ENCODE measurements at regions not wholly inside any gene's neighbourhood (a gene's known extent, or its start where the extent isn't known, plus 50 kb on each side); places are given as distances from the start of the nearest gene placed in this dataset.

- Histone ChIP-seq H4K20me1 (ENCODE audit: insufficient read depth, low read length) (no peaks in the 10 kb centered on the region), H3K9ac (ENCODE audit: low read depth, low read length) (no peak overlapping the region), H3K4me3 (ENCODE audit: low read depth in 1 of 2, low read length in 2 of 2) (no peak overlapping the region), H3K27me3 (ENCODE audit: insufficient read depth, low read length, poor library complexity) (peaks cover 2% of the 10 kb centered on the region), H3K36me3 (ENCODE audit: insufficient read depth, low read length) (no peaks in the 10 kb centered on the region), H3K9me3 (ENCODE audit: insufficient read depth, low read length, severe bottlenecking) (no peaks in the 10 kb centered on the region), H2AFZ (ENCODE audit: low read depth, low read length) (no peak overlapping the region), H3K4me2 (ENCODE audit: insufficient read depth, low read length) (peak overlapping the region; percentile 23; the same call in 1 of the 2 replicates), H3K79me2 (ENCODE audit: insufficient read depth, low read length) (no peaks in the 10 kb centered on the region), H3K27ac (ENCODE audit: low read length) (no peak overlapping the region), H3K4me1 (ENCODE audit: insufficient read depth, low read length) (peaks cover 27% of the 10 kb centered on the region)
- TF ChIP-seq EZH2 (IDR thresholded peaks at IDR 0.05; ENCODE audit: borderline replicate concordance, low read depth, low read length, severe bottlenecking) (no peak), CTCF (IDR thresholded peaks at IDR 0.05; ENCODE audit: borderline replicate concordance, extremely low read depth, low read length, poor library complexity, severe bottlenecking) (no peak)
- DNase-seq: peak; percentile 48
- peak; percentile 78 for ATAC-seq (ENCODE audit: insufficient read depth, low read depth)
Measured at GRCh38 chr6:44527181-44527580, 139.7 kb downstream of the CDC5L start.

DNA sequence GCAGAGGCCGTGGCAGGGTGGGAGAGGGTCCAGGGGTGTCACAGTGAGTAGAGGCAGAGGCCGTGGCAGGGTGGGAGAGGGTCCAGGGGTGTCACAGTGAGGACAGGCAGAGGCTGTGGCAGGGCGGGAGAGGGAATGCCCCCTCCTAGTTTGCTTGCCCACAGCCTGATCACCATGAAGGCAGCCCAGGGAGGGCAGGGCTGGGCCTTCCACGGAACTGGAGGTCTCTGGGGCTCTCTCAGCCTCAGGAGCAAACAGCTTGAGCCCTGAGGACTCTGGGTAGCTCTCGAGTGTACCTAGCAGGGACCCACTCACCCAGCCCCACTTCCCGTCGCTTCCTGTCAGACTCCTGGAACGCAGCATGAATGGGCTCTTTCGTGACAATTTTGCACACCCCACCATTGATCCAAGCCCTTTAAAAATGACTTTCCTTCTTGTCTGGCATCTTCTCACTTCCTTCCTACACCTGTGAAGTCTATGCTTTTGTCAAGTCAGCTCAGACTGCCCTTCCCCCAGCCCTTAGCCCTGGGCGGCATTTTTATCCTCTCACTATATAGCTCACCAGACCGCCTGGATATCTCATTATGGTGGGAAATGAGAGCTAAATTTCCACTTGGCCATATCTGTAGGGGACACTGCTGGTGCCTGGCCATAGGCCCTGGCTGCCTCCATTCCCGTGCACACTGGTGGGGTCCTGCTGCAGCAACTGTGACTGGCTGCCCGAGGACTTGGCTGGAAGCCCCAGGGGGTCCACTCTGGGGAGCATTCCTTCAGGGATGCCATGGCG is 140.3 kb downstream of the CDC5L start:
- H2AFZ ChIP-seq (ENCODE audit: low read depth, low read length): no peak overlapping the region
- no peaks in the 10 kb centered on the region for H4K20me1 ChIP-seq (ENCODE audit: insufficient read depth, low read length)
- TF ChIP-seq EZH2 (IDR thresholded peaks at IDR 0.05; ENCODE audit: borderline replicate concordance, low read depth, low read length, severe bottlenecking) (no peak), CTCF (IDR thresholded peaks at IDR 0.05; ENCODE audit: borderline replicate concordance, extremely low read depth, low read length, poor library complexity, severe bottlenecking) (no peak)
- DNase-seq (no peak), ATAC-seq (ENCODE audit: insufficient read depth, low read depth) (peak; percentile 2; the same call in 1 of the 3 replicates)
- H3K9ac ChIP-seq (ENCODE audit: low read depth, low read length): no peak overlapping the region
- H3K27me3 ChIP-seq (ENCODE audit: insufficient read depth, low read length, poor library complexity): peaks cover 5% of the 10 kb centered on the region
- peaks cover 27% of the 10 kb centered on the region for H3K4me1 ChIP-seq (ENCODE audit: insufficient read depth, low read length)
- no peak overlapping the region for H3K27ac ChIP-seq (ENCODE audit: low read length)
- H3K36me3 ChIP-seq (ENCODE audit: insufficient read depth, low read length): no peaks in the 10 kb centered on the region
- no peaks in the 10 kb centered on the region for H3K79me2 ChIP-seq (ENCODE audit: insufficient read depth, low read length)
- no peaks in the 10 kb centered on the region for H3K9me3 ChIP-seq (ENCODE audit: insufficient read depth, low read length, severe bottlenecking)
- no peak overlapping the region for H3K4me3 ChIP-seq (ENCODE audit: low read depth in 1 of 2, low read length in 2 of 2)
- H3K4me2 ChIP-seq (ENCODE audit: insufficient read depth, low read length): peak overlapping the region; percentile 23; the same call in 1 of the 2 replicates

- Histone ChIP-seq H2AFZ (ENCODE audit: low read depth, low read length) (no peak overlapping the region), H3K27ac (ENCODE audit: low read length) (no peak overlapping the region), H3K4me2 (ENCODE audit: insufficient read depth, low read length) (no peak overlapping the region), H3K36me3 (ENCODE audit: insufficient read depth, low read length) (no peaks in the 10 kb centered on the region), H3K9ac (ENCODE audit: low read depth, low read length) (no peak overlapping the region), H3K4me1 (ENCODE audit: insufficient read depth, low read length) (peaks cover 27% of the 10 kb centered on the region), H3K4me3 (ENCODE audit: low read depth in 1 of 2, low read length in 2 of 2) (no peak overlapping the region), H4K20me1 (ENCODE audit: insufficient read depth, low read length) (no peaks in the 10 kb centered on the region), H3K9me3 (ENCODE audit: insufficient read depth, low read length, severe bottlenecking) (no peaks in the 10 kb centered on the region), H3K27me3 (ENCODE audit: insufficient read depth, low read length, poor library complexity) (peaks cover 5% of the 10 kb centered on the region), H3K79me2 (ENCODE audit: insufficient read depth, low read length) (no peaks in the 10 kb centered on the region)
- TF ChIP-seq EZH2 (IDR thresholded peaks at IDR 0.05; ENCODE audit: borderline replicate concordance, low read depth, low read length, severe bottlenecking): no peak
- TF ChIP-seq CTCF (IDR thresholded peaks at IDR 0.05; ENCODE audit: borderline replicate concordance, extremely low read depth, low read length, poor library complexity, severe bottlenecking): no peak
- ATAC-seq (ENCODE audit: insufficient read depth, low read depth) (no peak), DNase-seq (no peak)
Measured at GRCh38 chr6:44528370-44528644, 140.8 kb downstream of the CDC5L start.
